GM12872 (cell line): ENCODE measurements at regions not wholly inside any gene's neighbourhood (a gene's known extent, or its start where the extent isn't known, plus 50 kb on each side); places are given as distances from the start of the nearest gene placed in this dataset.

Source experiments
- TF ChIP-seq, protein P1 (sequence below): IDR thresholded peaks from 3 replicates; pipeline ENCODE4 v1.5.1; 2011; ENCODE audit warnings: low read depth, mild to moderate bottlenecking, low read length, moderate library complexity; ENCODE audit not compliant: insufficient read depth

DNA sequence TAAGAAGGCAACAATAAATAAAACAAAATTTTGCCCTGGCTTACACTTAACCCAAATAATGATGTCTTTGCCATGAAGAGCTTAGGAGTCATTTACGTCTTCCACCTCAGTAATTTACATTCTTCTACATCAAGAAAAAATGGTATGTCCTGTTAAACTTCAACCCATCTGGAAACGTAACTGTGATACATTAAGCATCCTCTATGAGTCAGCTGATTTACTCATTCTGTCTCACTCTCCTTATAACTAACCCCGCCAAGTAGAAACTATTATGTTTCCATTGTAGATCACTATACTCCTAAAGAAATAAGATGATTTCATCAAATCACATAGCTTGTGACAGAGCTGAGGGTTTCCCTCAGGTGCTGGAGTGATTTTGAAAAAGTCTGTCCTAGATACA is 330.7 kb downstream of the CDC14C start:
- TF ChIP-seq, protein P1, sequence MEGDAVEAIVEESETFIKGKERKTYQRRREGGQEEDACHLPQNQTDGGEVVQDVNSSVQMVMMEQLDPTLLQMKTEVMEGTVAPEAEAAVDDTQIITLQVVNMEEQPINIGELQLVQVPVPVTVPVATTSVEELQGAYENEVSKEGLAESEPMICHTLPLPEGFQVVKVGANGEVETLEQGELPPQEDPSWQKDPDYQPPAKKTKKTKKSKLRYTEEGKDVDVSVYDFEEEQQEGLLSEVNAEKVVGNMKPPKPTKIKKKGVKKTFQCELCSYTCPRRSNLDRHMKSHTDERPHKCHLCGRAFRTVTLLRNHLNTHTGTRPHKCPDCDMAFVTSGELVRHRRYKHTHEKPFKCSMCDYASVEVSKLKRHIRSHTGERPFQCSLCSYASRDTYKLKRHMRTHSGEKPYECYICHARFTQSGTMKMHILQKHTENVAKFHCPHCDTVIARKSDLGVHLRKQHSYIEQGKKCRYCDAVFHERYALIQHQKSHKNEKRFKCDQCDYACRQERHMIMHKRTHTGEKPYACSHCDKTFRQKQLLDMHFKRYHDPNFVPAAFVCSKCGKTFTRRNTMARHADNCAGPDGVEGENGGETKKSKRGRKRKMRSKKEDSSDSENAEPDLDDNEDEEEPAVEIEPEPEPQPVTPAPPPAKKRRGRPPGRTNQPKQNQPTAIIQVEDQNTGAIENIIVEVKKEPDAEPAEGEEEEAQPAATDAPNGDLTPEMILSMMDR: no peak

DNA sequence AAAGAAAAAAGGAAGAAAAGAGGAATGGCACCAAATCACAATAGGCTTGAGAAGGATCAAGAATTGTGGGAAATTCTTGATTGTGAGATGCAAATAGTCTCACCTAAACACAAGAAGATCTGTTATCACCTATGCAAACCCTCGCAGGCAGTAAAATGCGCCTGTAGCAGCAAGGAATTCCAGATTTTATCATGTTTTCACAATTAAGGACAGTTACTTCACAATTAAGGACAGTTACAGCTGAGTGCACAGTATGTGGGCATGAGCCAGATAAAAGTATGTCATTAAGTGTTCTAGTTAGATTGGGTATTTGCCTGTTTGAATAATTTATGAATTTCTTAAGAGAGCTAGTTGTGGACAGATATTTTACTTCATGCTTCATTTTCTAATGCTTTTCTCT is 336.2 kb downstream of the CDC14C start:
- TF ChIP-seq, protein P1: no peak

DNA sequence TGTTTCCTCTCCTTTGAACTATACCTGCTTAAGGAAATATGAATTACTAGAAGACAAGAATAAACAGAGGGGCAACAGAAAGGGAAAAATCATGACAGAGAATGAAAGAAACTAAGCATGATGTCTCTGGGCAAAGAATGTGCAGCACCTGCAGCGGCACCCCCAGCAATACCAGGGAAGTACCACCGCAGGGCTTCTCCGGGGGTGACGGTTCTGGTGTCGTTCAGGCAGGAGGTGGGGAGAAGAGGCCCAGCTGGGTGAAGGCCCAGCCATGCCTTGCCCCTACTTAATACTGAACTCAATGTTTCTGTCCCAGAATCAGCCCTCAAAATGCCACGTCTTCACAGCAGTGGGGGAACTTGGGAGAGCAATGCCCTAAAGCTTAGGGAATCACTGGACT is 337.6 kb downstream of the CDC14C start:
- TF ChIP-seq, protein P1: no peak

DNA sequence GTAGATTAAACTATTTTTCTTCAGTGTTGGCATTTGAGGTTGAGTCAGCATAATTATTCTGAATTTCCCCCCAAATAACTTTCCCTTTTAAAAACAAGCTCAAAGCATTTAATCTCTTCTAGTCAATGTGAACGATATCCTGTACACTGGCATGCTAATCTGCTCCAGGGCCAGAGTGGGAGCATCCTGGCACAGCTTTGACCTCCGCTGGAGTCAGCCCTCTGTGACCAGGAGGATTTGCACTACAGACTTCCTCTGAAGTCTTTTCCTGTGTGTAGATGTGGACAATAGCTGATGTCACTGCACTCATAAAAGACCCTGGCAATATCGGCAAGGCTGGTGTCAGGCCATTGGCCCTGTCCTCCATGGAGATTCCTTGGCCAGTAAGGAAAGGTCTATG is 340.2 kb downstream of the CDC14C start:
- TF ChIP-seq, protein P1: no peak

DNA sequence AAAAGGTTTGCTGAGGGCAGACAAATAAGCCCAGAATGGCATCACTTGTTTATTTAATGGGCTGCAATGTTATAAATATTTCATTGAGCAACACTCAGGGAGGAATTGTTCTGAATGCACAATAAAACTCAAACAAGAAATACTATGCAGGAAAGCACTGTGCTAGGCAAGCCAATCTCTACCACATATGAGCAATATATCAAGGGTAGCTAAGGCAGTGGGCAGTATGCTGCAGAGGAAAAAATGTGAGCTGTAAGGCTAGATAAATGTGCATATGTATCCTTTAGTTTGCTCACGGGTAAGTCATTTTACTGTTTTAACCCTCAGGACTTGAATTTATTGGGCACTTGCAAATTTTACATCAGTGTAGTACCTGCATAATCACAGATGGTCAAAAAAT is 349.6 kb downstream of the CDC14C start:
- TF ChIP-seq, protein P1: no peak

DNA sequence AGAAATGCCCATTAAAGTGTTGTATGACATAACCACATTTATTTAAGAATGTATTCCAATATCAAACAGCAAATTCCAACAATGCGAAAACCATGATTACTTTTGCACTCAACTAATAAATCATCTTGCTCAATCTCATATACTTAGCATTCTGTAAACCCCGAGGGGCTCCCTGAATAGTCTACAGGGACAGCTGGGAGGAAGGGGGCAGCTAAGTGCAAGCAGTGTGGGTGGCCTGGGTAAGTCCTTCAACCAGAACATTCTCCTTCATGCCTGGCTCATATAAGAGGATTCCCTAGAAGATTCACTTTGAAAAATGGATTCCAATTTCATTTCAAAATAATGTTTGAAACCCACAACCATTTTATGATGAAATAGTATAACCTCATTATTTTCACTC is 355.5 kb downstream of the CDC14C start:
- TF ChIP-seq, protein P1: no peak

DNA sequence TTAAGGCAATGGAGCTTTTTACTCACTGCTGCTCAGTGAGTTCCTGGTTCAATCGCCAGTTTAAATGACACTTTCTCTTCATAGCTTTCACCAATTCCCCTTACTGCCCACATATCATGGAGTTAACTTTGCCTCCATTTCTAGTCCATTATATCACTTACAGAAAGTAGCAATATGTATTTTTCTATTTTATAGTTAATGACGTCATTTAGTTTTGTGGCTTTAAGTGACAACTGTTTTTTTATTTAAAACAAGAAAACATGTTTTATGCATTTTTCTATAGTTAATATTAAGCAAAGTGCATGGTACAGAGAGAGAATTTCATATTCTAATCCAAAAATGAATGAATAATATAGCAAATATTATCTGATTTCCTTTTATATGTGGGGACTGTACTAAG is 363.3 kb downstream of the CDC14C start:
- TF ChIP-seq, protein P1: no peak

DNA sequence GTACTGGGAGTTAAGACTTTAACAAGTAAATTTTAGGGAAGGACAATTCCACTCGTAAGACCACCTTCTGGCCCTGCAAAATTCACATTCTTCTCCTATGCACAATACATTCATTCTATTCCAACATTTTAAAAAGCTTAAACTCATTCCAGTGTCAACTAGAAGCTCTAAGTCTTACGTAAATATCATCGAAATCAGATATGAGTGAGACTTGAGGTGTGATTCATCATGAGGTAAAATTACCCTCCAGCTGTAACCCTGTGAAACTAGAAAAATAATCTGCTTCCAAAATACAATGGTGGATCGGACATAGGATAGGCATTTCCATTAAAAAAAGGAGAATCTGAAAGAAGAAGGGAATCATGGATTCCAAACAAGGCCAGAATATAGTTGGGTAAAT is 370.3 kb downstream of the CDC14C start:
- TF ChIP-seq, protein P1: no peak
